Body of pancreas (tissue), 4 donors: ENCODE measurements at regions not wholly inside any gene's neighbourhood (a gene's known extent, or its start where the extent isn't known, plus 50 kb on each side); places are given as distances from the start of the nearest gene placed in this dataset.

Source experiments
- ATAC-seq: fragments of 150-250 bp; one replicate; pipeline ENCODE4 v1.9.1; 2016
- DNase-seq, 4 donors: peaks; one replicate each; pipeline ENCODE4 v3.0.0-alpha.2; 2019
- H3K27ac ChIP-seq, 4 donors: fragments of 200-600 bp; sonication (generic); 1 replicate in 3 of 4; 2 replicates in 1 of 4; pipeline versions ENCODE4 v1.5.1 to v1.6.1; 2016 to 2019; ENCODE audit warnings: mild to moderate bottlenecking in 1 of 4, mixed read lengths in 1 of 4, moderate library complexity in 1 of 4
- H3K27me3 ChIP-seq, 2 donors: fragments of 200-600 bp; sonication (generic); one replicate each; pipeline ENCODE4 v1.6.0; 2016; ENCODE audit warnings: mild to moderate bottlenecking in 1 of 2
- H3K36me3 ChIP-seq, 2 donors: fragments of 200-600 bp; sonication (generic); replicated peaks in 1 of 2; 2 replicates each; pipeline ENCODE4 v1.5.1; 2016; ENCODE audit warnings: low read depth in 2 of 2; ENCODE audit not compliant: insufficient read depth in 1 of 2
- H3K4me1 ChIP-seq: fragments of 200-600 bp; sonication (generic); one replicate; pipeline ENCODE4 v1.6.0; 2016
- H3K4me3 ChIP-seq, 2 donors: fragments of 200-600 bp; sonication (generic); 1 replicate in 1 of 2; 2 replicates in 1 of 2; pipeline ENCODE4 v1.5.1; 2016 to 2019
- H3K9me3 ChIP-seq, 3 donors: fragments of 200-600 bp; sonication (generic); 1 replicate in 2 of 3; 2 replicates in 1 of 3; pipeline ENCODE4 v1.5.1; 2016
- POLR2A ChIP-seq, 3 donors: fragments of 450-650 bp; IDR thresholded peaks; one replicate each; pipeline ENCODE4 v1.6.1; 2016; ENCODE audit warnings: antibody characterized with exemption in 3 of 3, mild to moderate bottlenecking in 2 of 3
- WGBS, 2 donors: methylation state at CpG; one replicate each; pipeline ENCODE4 v1.1.5; 2017; 5-methylcytosine and 5-hydroxymethylcytosine counted together
- intact Hi-C: fragments of 100-400 bp; cut with DNase I; formaldehyde crosslinking; loops from one replicate; pipeline ENCODE4 v1.15.1; 2023
- TF ChIP-seq, protein P1 (sequence below), 7 experiments: fragments of 450-650 bp in 4 of 7; fragments of 200-600 bp in 3 of 7; sonication (generic) in 3 of 7; IDR thresholded peaks; one replicate each; pipeline ENCODE4 v1.5.1; 2016 to 2019; ENCODE audit warnings: antibody characterized with exemption in 7 of 7

DNA sequence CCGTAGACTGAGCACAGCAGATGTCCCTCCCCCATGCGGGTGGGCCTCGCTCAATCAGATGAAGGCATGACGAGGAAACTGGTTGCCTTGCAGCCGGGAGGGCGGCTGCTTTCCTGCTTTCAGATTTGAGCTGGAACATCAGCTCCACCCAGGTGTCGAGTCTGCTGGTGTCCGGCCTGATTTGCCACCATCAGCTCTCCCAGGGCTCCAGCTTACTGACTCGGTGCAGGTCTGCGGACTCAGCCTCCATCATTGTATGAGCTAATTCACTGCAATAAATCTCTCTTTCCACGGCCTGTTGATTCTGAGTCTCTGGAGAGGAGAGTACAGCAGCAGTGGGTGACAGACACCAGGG lies 156.2 kb downstream of the KIF26A start:
- H3K9me3 ChIP-seq, result no peaks in the 10 kb centered on the region
- H3K27me3 ChIP-seq, result no peaks in the 10 kb centered on the region
- DNase-seq, result peak in 1 of 4 donors; percentile 3
- no peaks in the 10 kb centered on the region for H3K36me3 ChIP-seq
- 74 to 85% methylated on average over 10 to 11 of the region's 11 CpGs for WGBS, 2 donors
- intact Hi-C loops, result no loop called here
- ATAC-seq, result no peak
- TF ChIP-seq, protein P1, sequence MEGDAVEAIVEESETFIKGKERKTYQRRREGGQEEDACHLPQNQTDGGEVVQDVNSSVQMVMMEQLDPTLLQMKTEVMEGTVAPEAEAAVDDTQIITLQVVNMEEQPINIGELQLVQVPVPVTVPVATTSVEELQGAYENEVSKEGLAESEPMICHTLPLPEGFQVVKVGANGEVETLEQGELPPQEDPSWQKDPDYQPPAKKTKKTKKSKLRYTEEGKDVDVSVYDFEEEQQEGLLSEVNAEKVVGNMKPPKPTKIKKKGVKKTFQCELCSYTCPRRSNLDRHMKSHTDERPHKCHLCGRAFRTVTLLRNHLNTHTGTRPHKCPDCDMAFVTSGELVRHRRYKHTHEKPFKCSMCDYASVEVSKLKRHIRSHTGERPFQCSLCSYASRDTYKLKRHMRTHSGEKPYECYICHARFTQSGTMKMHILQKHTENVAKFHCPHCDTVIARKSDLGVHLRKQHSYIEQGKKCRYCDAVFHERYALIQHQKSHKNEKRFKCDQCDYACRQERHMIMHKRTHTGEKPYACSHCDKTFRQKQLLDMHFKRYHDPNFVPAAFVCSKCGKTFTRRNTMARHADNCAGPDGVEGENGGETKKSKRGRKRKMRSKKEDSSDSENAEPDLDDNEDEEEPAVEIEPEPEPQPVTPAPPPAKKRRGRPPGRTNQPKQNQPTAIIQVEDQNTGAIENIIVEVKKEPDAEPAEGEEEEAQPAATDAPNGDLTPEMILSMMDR (IDR thresholded peaks at IDR 0.05), result no peak
- TF ChIP-seq POLR2A (IDR thresholded peaks at IDR 0.05), result no peak
- no peak overlapping the region for H3K27ac ChIP-seq
- H3K4me3 ChIP-seq, result no peak overlapping the region
- peaks cover 20% of the 10 kb centered on the region for H3K4me1 ChIP-seq

DNA sequence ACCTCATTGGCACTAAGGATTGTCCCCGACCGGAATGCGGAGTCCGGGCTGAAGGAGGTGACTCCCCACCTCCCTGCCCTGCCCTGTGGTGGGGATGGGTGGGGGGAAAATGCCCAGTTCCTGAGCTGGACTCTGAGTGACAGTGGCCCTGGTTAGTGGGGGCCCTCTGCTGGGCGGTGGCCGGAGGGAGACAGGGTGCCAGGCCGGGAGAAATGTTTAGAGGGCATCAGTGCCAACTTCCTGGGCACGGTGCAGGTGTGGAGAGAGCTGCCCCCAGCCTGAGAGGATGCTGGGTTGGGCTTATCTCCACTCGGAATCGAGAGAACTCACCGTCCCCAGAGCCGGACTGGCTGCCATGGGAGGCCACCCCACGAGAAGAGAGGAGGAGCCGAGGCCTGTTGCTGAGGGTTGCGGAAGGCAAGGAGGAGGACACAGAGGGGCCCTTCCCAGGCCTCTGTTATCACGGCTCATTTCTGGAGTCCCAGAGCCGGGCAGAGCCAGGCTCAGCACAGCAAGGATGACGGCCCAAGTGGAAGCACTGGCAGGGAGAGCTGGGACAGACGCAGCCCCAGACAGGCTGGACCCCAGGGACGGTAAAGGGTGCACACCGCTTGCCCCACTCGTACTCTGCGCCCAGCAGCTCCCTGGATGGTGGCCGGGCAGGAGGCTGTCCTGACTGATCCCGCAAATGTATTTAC lies 156.7 kb downstream of the KIF26A start:
- H3K4me1 ChIP-seq, result peaks cover 20% of the 10 kb centered on the region
- intact Hi-C loops, result no loop called here
- H3K27ac ChIP-seq, result no peak overlapping the region
- no peak for ATAC-seq
- H3K36me3 ChIP-seq, result no peaks in the 10 kb centered on the region
- no peak for TF ChIP-seq POLR2A (IDR thresholded peaks at IDR 0.05)
- TF ChIP-seq, protein P1 (IDR thresholded peaks at IDR 0.05), result no peak
- DNase-seq, result peak in 1 of 4 donors; percentile 10
- H3K4me3 ChIP-seq, result no peak overlapping the region
- no peaks in the 10 kb centered on the region for H3K9me3 ChIP-seq
- 61 to 72% methylated on average over 12 to 25 of the region's 25 CpGs for WGBS, 2 donors
- no peaks in the 10 kb centered on the region for H3K27me3 ChIP-seq

DNA sequence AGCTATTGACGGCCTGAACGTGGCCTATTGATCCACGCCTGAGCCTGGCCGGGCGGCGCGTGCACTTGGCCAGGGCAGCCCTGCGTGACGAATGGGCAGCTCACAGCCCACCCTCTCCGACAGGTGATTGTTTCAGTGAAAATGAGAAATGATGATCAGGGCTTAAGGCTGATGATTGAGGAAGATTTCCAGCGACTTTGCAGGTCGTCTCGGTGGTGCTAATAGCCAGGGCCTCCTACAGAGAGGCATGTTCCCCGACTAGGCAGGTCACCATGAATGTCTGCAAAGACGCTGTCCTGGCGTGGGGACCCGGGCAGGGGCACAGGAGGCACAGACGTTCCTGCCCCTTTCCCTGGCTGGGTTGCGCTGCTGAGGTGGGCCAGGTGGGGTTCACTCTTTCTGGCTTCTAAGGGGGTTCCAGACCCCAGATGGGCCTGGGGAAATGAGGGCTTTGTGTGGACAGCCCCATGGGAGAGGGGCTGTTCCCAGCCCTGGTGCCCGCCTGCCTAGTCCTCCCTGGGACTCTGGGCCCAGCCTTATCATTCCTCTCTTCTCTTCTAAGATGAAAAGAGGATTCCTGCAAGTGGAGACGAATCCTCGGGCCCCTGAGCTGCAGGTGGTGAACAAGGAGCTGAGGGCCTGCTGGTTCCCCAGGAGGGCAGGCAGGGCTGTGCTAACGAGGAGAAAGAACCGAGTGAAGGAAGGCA lies 157.4 kb downstream of the KIF26A start:
- no peaks in the 10 kb centered on the region for H3K9me3 ChIP-seq
- ATAC-seq (no peak), DNase-seq (peak in 1 of 4 donors; percentile 9)
- intact Hi-C loops, result no loop called here
- no peaks in the 10 kb centered on the region for H3K36me3 ChIP-seq
- no peak overlapping the region for H3K27ac ChIP-seq
- H3K4me3 ChIP-seq, result no peak overlapping the region
- H3K27me3 ChIP-seq, result no peaks in the 10 kb centered on the region
- 86 to 87% methylated on average over 17 to 24 of the region's 24 CpGs for WGBS, 2 donors
- peaks cover 18% of the 10 kb centered on the region for H3K4me1 ChIP-seq
- TF ChIP-seq, protein P1 (IDR thresholded peaks at IDR 0.05), result no peak
- no peak for TF ChIP-seq POLR2A (IDR thresholded peaks at IDR 0.05)

DNA sequence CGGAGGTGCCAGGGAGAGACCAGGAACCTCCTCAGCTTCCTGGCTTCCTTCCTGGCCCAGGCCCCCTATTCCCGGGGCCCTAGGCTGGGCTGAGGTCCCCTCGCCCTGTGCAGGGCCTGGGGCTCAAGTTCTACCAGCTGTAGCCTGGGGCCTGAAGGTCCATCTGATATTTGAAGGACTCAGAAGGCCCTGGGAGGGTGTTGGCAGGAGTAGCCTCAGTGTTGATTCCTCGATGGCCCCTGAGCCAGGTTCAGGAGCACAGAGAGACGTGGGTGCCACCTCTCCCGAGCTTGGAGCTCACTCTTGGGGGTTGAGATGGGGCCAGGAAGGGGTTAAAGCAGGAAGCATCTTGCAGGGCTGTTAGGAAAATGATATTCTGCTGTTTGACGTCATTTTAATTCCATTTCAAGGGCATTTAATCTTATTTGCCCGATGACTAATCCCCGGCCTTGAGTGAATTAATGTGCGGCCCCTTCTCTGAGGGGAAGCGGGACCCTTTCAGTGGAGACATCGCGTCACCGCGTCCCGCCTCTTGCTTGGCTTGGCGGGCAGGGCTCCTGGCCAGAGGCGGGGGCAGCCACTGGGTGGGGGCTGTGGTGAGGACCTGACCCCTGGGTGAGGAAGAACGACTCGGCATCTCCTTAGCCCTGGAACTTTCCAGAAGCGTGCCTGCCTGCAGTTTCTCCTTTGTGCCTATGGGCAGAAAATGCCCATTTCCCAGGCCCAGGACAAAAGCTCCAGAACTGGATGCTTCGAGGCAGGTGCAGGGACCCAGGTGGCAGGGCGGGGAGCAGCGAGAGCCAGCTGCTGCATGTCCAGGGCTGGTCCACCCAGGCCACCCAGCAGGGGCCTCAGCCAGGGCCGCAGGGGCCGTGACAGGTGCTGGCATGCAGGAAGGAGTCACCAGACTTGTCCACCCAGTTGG lies 158.3 kb downstream of the KIF26A start:
- no peak overlapping the region for H3K4me3 ChIP-seq
- no peaks in the 10 kb centered on the region for H3K27me3 ChIP-seq
- no peaks in the 10 kb centered on the region for H3K36me3 ChIP-seq
- ATAC-seq (no peak), DNase-seq (peak in 1 of 4 donors; percentile 3)
- TF ChIP-seq, protein P1 (IDR thresholded peaks at IDR 0.05), result no peak
- TF ChIP-seq POLR2A (IDR thresholded peaks at IDR 0.05), result no peak
- H3K4me1 ChIP-seq, result peaks cover 9% of the 10 kb centered on the region
- no peak overlapping the region for H3K27ac ChIP-seq
- intact Hi-C loops, result no loop called here
- no peaks in the 10 kb centered on the region for H3K9me3 ChIP-seq
- 57 to 59% methylated on average over 22 to 26 of the region's 26 CpGs for WGBS, 2 donors
